ENCODE measurements at regions not wholly inside any gene's neighbourhood (a gene's known extent, or its start where the extent isn't known, plus 50 kb on each side); places are given as distances from the start of the nearest gene placed in this dataset.
"Not testable (repeated sequence)": the region's sequence is repeated elsewhere in the genome, so short reads cannot be mapped to it uniquely, and the experiment has no call there.

DNA sequence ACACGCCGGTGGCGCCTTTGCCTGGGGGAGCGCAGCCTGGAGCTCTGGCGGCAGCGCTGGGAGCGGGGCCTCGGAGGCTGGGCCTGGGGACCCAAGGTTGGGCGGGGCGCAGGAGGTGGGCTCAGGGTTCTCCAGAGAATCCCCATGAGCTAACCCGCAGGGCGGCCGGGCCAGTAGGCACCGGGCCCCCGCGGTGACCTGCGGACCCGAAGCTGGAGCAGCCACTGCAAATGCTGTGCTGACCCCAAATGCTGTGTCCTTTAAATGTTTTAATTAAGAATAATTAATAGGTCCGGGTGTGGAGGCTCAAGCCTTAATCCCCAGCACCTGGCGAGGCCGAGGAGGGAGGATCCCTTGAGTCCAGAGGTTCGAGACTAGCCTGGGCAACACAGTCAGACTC lies 132.2 kb downstream of the POTEH start:
- TF ChIP-seq EZH2 (IDR thresholded peaks at IDR 0.05; ENCODE audit: low read length, unreplicated experiment); EZH2phosphoT487 (IDR thresholded peaks at IDR 0.05; ENCODE audit: borderline replicate concordance, low read length): not testable (repeated sequence)
- TF ChIP-seq, protein P1, sequence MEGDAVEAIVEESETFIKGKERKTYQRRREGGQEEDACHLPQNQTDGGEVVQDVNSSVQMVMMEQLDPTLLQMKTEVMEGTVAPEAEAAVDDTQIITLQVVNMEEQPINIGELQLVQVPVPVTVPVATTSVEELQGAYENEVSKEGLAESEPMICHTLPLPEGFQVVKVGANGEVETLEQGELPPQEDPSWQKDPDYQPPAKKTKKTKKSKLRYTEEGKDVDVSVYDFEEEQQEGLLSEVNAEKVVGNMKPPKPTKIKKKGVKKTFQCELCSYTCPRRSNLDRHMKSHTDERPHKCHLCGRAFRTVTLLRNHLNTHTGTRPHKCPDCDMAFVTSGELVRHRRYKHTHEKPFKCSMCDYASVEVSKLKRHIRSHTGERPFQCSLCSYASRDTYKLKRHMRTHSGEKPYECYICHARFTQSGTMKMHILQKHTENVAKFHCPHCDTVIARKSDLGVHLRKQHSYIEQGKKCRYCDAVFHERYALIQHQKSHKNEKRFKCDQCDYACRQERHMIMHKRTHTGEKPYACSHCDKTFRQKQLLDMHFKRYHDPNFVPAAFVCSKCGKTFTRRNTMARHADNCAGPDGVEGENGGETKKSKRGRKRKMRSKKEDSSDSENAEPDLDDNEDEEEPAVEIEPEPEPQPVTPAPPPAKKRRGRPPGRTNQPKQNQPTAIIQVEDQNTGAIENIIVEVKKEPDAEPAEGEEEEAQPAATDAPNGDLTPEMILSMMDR (conservative IDR thresholded peaks at IDR 0.05; ENCODE audit: low read depth, low read length) = not testable (repeated sequence)

Measured in PC-3 (cell line).